Stimulated activated naive CD4-positive, alpha-beta T cell treated with Interleukin-2 at 50 U/mL for 16 hours (primary cell): ENCODE measurements at regions not wholly inside any gene's neighbourhood (a gene's known extent, or its start where the extent isn't known, plus 50 kb on each side); places are given as distances from the start of the nearest gene placed in this dataset.
"Not testable (repeated sequence)": the region's sequence is repeated elsewhere in the genome, so short reads cannot be mapped to it uniquely, and the experiment has no call there.

Experiments used
- DNase-seq: peaks from one replicate; lab custom pipeline; 2025; lab: John Stamatoyannopoulos, UW

DNA sequence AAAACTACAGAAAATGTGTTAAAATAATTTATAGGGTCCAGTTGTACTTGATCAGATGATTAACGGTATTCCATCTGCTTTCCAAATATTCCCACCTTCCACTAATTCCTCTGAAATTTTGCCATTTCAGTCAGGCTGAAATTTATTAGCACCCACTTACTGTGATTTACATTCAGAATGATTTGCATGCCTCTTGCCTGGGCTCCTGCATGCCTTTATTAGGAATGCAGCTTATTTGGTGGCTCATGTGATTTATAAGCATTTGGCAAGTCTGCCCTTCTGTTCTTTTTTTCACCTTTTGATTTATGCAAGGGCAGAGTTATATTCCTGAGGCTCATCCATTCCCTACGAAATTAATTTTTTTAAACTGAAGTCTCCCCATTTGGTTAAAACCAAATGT is 1594.5 kb upstream of the PIK3C3 start:
- no peak for DNase-seq

DNA sequence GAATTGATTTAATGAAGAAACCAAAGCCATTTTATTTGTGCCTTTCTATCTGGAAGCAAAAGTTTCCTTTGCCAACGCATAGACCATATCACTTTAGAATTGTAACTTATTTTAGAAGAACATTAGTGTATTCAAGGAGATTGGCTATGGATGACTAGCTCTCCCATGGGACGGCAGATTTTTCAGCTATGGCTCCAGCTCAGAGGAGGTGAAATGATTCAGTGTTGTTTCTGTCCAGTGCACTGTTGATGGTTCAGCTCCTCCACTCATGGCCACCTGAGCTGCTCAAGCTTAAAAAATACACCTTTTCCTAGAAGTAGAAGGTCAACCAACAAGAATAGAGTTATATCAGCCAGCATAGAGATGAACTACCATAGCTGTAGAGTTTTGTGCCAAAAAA is 1597.5 kb upstream of the PIK3C3 start:
- no peak for DNase-seq

DNA sequence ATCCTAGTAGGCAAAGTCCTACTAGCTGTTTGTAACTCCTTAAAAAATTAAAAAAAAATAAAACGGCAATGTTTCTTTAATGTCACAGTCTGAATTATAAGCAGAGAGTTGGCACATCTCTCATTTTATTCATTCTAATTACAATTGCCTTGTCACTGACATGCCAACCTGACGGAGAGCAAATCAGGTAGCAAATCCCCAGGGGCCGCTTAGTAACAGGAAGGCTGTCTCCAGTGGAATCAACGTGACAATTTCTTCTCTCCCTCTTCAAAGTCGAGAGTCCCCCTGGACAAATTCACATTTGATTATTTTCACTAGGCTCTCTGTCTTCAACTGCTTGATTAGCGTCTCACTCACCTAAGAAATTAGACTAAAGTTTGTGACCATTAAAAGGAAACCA is 1598.9 kb upstream of the PIK3C3 start:
- no peak for DNase-seq

DNA sequence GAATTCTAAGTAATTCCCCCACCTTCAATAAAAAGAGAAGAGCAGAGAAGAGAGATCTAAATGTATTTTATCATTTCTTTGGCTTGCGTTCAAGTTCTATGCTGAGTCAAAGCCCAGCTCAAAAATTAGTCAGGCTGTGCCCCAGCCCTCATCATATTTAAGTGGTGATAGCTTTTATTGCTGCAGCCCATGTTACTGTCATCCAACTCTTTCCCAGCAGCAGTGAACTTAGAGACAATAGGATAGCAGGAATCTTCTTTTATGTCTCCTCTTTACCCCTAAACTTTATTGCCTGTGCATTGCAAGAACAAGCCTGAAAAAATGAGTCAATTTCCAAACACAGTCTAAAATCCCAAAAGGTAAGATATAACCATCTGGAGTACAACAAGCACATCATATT is 1599.3 kb upstream of the PIK3C3 start:
- no peak for DNase-seq

DNA sequence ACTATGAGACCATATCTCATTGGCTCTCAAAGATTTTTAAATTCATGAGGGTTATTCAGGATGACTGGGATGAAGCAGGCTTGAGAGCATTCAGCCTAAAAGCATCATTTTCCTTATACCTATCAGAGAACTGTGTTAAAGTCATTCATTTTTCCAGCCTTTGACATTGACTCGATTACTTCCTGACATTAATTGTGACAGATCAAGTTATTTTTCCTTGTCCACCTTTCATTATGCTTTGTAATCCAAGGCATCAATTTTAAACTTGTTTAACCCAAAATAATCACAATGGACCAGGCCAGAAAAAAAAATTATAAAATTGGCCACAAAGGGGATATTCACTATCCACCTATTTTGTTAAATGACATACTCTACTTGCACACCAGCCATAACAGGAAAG is 1606.8 kb upstream of the PIK3C3 start:
- DNase-seq: no peak

DNA sequence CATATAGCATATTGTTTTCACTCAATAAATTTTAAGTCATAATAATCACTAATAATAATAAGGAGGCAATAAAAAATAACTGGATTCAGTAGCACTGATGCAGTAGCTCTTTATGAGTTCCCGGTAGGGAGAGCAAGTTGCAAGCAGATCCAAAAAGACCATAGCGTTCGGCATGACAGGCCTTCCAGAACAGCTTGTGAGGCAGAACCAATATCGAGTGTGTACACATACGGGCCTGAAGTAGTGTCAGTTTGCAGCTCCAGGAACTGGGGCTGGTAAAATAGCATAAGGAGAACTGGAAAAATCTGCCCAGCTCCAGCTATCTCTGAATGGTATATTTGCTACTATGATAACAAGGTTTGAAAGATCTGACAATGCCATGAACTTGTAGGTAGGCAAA is 1607.8 kb upstream of the PIK3C3 start:
- no peak for DNase-seq

DNA sequence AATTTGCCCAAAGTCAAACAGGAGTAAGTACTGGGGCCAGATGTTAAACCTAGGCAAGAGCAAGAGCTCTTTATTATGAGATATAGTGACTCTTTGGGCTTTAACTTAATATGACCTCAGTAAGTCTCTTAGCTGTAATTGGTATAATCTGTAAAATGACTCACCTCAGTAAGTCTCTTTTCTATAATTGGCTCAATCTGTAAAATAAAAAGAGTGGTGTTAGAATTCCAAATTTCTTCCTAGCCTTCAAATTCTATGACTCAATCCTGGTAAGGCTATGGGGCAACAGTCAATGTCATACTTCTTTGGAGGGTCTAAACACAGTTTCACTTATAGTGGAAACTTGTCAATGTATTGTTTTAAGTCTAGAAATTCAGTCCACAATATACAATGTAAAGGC is 1608.9 kb upstream of the PIK3C3 start:
- no peak for DNase-seq

DNA sequence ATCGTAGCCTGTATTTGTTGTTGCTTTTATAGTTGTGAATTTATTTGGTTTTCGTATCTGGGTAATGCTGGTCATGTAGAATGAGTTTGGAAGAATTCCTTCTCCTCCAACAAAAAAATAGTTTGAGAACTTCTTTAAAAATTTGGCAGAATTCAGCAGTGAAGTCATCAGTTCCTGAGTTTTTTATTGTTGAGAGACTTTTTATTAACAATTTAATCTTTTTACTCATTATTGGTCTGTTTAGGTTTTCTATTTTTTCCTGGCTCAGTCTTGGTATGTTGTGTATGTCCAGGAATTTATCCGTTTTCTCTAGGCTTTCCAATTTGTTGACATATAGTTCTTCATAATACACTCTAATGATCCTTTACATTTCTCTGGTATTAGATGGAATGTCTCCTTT is 1613.3 kb upstream of the PIK3C3 start:
- no peak for DNase-seq

DNA sequence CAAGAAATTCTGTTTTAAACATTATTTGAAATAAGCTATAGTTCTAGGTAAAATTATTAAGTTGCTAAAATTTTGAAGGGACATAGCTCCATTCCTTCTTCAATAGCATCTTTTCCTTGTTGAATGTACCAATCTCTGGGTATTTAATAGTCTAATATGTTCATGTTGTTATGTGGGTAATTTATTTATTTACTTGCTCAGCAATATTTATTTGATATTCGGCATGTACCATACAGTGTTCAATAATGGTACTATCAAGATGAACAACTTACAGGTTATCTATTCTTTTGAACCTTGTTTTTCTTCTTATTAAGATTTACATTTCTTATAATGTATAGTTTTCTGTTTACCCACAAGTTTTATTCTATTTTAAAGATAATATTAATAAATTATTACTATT is 1616.8 kb upstream of the PIK3C3 start:
- DNase-seq: no peak

DNA sequence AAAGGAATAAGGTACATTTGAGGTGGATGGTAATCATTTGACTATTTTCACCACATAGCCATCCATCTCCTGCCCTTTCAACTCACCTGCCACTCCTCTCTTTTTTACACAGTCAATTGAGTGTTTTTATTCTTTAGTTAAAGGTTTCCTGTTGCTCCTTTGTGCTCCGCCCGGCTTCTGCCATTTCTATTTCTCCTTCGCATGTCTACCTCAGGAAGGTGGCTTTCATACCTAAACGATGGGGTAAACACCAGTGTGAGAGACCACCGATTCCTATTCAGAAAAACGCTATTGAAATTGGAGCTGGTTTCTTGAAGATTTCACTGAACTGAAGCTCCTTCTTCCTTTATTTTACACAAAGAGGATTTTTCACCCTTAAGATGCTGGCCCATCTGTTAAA is 1628.0 kb upstream of the PIK3C3 start:
- no peak for DNase-seq

DNA sequence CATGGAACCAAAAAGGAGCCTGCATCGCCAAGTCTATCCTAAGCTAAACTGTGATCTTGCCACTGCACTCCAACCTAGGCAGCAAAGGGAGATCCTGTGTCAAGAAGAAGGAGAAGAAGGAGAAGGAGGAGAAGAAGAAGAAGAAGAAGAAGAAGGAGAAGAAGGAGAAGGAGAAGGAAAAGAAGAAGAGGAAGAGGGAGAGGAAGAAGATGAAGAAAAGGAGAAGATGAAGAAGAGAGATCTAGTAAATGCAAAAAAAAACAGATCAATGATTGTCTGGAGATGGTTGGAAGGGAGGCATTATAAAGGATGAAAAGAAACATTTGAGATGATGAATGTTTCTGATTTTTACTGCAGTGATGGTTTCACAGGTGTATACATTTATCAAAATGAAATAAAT is 1629.0 kb upstream of the PIK3C3 start:
- DNase-seq: no peak

DNA sequence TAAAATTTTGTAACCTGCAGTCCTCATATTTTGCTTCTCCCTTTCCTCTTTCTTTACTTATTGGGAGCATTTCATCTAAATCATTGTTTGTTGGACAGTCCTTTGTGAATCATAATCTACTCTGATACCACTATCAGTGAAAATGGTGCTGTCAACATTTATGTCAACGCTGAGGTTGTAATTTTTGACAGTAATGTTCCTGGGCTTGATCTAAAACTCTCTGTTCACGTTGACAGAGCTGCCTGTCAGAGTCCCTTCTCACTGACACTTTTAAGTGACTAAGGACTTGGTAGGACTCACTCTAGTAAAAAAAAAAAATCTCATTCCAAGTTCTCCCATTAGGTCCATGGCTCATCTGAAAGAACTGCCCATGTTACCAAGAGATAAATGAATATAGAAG is 1640.8 kb upstream of the PIK3C3 start:
- no peak for DNase-seq

DNA sequence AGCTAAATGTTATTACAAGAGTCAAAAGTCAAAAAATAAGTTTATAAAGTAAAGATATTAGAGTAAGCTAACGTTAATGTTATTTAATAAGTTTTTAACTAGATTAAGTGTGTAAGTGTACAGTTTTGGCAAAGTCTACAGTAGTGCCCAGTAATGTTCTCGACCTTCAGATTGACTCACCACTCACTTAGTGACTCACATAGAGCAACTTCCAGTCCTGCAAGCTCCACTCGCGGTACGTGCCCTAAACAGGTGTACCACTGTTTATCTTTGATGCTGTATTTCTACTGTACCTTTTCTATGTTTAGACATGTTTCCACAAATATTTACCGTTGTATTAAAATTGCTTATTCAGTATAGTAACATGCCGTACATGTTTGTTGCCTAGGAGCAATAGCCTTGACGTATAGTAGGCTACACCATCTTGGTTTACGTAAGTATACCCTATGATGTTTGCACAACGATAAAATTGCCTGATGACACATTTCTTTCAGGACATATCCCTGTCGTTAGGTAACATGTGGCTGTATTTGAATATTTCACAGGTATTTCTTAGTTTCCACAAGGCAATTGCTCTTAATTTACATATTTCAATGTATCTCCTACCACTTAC is 1641.9 kb upstream of the PIK3C3 start:
- no peak for DNase-seq

DNA sequence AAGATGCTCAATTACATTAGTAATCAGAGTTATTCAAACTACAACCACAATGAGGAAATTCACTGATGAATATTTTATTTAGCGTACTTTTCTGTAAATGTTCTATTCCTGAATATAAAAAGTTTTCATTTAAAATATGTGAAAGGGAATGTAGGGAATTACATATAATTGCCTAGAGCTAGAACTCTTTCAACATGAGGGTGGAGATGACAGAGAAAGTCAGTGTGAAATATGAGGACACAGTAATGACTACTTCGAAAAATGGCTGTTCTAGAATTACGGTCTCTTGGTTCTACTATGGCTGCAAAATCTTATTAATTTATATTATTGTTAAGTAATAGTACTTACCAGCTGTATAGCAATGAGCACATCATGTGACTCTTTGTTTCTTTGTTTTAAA is 1647.4 kb upstream of the PIK3C3 start:
- DNase-seq: no peak

DNA sequence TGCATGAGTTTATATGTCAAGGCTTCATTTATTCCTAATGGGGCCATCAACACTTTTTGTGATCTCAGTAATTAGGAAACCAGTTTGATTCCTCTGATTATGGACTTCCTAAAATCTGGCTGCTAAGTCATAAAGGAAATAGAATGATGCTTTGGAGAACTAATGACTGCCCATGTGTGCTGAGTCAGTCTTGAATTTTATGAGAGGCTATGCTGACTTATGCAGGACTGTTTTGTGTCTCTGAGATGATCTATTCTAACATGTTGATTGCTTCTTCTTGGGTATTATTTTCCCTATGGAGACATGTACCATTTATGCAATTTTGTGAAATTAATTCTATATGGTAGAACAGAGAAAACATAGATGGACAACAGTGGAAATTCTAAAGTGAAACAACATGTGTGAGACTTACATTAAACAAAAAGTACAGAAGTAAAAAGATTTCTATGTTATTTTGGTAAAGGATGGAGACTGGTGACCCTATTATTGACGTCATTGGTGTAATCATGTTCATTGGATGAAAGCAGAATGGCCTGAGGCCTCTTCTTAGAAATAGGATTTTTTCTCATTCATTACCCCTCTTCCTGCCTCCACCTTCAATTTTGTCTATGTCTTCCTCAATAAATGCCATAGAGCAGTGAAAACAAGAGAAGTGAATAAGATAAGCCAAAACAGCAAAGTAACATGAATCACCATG is 1658.2 kb upstream of the PIK3C3 start:
- DNase-seq: no peak

DNA sequence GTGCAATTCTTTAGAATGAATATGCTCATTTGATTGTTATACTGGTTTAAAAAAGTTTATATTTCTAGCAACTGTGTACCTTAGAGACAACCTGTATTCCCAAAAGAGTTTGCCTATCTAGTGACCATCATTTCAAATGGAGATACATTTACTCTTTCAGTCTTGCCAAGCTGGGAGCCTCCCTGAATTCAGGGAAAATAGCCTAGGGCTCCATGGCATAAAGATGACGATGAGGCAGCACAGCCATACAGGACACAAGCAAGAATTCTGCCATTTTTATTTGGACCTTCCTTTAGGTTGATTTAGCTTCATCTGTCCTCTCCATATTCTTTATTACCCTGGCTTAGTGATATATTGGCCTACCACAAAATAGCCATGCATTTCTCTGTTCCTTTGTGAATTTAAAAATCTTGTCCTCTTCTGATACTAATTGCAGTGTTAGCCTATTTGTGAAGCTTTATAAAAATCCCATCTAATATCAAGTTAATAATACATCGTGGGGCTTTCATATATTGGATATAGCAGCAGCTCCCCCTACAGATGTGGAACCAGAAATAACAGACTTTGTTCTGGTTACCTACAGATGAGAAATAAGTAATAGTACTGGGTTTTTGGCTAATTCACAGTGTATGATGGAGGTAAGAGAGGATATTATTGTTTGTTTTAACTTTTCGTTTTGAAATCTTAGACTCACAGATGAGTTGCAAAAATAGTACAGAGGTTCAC is 1661.9 kb upstream of the PIK3C3 start:
- DNase-seq: no peak

DNA sequence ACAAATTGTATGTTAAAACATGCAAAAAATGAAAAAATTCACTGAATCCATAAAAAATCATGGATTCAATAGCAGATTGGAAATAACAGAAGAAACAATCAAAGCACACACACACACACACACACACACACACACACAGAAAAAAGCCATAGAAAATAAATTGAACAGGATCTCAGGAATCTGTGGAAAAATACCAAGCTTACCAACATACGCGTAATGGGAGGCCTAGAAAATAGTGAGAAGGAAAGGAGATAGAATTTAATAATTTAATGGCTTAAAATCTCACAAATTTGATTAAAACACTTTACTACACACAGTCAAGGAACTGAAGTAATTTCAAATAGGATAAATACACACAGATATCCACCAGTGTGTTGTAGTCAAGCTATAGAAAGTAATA is 1671.5 kb upstream of the PIK3C3 start:
- DNase-seq: no peak

DNA sequence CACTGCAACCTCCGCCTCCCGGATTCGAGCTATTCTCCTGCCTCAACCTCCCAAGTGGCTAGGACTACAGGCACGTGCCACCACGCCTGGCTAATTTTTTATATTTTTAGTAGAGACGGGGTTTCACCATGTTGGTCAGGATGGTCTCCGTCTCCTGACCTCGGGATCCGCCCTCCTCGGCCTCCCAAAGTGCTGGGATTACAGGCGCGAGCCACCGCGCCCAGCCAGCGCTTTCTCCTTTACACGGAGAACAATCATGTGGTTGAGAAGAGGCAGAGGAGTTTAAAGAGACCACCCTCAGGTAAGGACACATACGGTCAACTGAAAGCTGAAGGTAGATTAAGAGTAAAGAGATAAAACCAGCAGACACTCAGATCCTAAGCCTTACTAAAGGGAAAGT is 1673.7 kb upstream of the PIK3C3 start:
- not testable (repeated sequence) for DNase-seq

DNA sequence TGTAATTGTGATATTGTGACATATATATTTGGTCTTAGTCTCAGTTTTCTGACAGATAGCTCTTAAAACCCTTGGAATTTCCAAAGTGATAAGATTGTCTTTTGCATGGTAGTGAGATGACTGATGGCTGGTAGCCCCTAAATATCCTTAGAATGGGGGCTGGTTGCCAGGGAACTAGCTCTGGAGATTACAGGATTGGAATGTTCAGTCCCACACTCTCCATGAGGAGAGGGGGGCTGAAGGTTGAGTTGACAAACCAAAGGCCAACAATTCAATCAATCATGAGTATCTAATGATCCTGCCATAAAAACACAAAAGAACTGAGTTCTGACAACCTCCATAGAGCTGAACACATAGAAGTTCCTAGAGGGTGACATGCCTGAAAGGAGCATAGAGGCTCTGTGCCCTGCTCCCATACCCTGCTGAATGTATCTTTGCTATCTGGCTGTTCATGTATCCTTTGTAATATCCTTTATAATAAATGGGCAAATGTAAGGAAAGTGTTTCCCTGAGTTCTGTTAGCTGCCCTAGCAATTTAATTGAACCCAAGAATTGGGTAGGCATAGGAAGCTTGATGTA is 1680.3 kb upstream of the PIK3C3 start:
- DNase-seq: no peak

DNA sequence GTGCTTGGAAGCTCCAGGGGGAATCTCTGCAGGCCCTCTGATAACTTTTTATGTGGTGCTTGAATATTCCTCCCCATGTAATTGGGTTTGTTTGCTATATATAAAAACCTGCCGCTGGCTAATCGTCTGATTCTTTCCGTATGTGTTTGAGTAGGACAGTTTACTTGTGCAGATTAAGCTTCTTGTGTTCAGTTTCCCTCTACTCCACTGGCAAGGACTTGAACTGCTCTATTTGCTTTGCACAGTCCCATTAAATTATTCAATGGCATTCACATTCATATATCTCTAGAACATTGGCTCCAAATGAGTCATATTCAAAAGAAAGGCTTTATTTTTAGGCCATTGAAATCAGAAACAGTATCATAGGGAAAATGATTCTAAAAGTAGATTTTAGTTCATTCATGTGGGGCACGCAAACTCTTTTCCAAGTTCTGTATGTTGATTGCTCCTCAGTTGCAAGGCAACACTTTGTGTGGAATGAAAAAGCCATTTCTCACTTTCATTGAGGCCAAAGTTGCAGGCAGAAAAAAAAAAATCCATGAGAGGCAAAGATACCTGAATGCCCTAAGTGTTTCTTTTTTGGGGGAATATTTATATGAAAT is 1682.3 kb upstream of the PIK3C3 start:
- DNase-seq: no peak

DNA sequence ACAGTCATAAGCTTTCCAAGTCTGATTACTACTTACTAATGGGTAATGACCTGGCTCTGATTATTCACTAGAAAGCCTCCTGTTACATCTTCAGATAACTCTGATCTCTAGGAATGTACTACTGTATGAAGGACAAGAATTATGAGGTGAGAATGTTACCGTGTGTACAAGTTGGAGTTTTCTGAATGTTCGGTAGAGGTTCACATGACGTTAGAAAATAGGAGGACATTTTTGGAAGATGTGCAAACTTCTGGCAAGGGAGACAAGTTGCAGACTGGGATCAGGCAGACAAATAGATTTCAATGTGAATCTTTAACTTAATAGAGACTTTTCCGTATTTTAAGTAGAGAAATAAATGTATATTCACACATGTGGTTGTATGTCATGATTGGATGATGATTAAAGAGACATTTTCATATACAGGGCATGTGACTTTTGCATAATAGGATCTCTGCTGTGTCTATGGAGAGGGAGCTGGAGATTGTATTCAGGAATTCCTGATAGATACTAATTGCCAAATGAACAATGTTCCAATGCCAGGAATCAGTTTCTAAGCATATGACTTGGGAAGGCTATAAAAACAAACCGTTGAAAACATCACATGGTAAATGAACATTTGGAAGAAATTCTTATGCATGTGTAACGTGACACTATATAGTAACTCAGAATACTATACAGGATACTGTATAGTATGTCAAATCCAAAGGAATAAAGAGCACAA is 1695.8 kb upstream of the PIK3C3 start:
- DNase-seq: no peak

DNA sequence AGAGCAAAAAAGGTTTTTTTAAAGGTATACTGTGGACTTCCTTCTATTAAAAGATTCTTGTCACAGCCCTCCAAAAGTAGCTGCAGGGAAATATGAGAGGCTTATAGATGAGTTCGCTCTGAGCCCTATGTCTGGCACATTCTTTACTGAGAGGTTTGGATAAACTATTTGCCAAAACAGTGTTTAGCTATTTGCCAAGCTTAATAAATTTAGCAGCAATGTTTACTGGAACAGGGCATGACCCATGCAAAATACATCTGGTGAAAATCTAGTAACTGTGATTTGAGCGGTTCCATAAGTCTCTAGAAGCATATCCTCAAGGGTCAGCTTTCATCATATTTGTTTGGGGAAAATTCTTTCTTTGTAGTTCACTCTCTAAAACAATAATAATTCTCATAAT is 1696.7 kb upstream of the PIK3C3 start:
- DNase-seq: no peak
